NCI-H69 (cell line): ENCODE measurements at regions not wholly inside any gene's neighbourhood (a gene's known extent, or its start where the extent isn't known, plus 50 kb on each side); places are given as distances from the start of the nearest gene placed in this dataset.

Experiments
- DNase-seq: peaks from one replicate; lab custom pipeline; 2025; lab: John Stamatoyannopoulos, UW

GRCh38 chr3:144295613-144296012, 324.0 kb downstream of the DIPK2A start:
- DNase-seq: no peak

- no peak for DNase-seq
These were observed 325.2 kb downstream of the DIPK2A start for GRCh38 chr3:144296808-144297207.

GRCh38 chr3:144301863-144302262, 330.2 kb downstream of the DIPK2A start:
- no peak for DNase-seq

- no peak for DNase-seq
These were observed 336.3 kb downstream of the DIPK2A start for GRCh38 chr3:144307951-144308350.

GRCh38 chr3:144308396-144308795, 336.8 kb downstream of the DIPK2A start:
- no peak for DNase-seq

- no peak for DNase-seq
These were observed 341.1 kb downstream of the DIPK2A start for GRCh38 chr3:144312702-144313101.

GRCh38 chr3:144314946-144315345, 343.3 kb downstream of the DIPK2A start:
- DNase-seq: no peak

GRCh38 chr3:144317961-144318360, 346.3 kb downstream of the DIPK2A start:
- no peak for DNase-seq

- peak; percentile 60 for DNase-seq
These were observed 352.5 kb downstream of the DIPK2A start for GRCh38 chr3:144324076-144324475.

- DNase-seq: no peak
These were observed 361.2 kb downstream of the DIPK2A start for GRCh38 chr3:144332868-144333267.

- no peak for DNase-seq
These were observed 369.8 kb downstream of the DIPK2A start for GRCh38 chr3:144341471-144341870.

- DNase-seq: no peak
These were observed 371.7 kb downstream of the DIPK2A start for GRCh38 chr3:144343343-144343742.

GRCh38 chr3:144343777-144344176, 372.2 kb downstream of the DIPK2A start:
- DNase-seq: no peak

GRCh38 chr3:144344925-144345548, 373.4 kb downstream of the DIPK2A start:
- no peak for DNase-seq

- peak; percentile 17 for DNase-seq
These were observed 378.5 kb downstream of the DIPK2A start for GRCh38 chr3:144350125-144350524.

- no peak for DNase-seq
These were observed 379.4 kb downstream of the DIPK2A start for GRCh38 chr3:144351011-144351410.

GRCh38 chr3:144351773-144352365, 380.2 kb downstream of the DIPK2A start:
- no peak for DNase-seq

GRCh38 chr3:144358191-144358590, 386.6 kb downstream of the DIPK2A start:
- DNase-seq: no peak

- no peak for DNase-seq
These were observed 389.4 kb downstream of the DIPK2A start for GRCh38 chr3:144361002-144361401.

GRCh38 chr3:144362126-144362525, 390.5 kb downstream of the DIPK2A start:
- DNase-seq: peak; percentile 40

- DNase-seq: no peak
These were observed 392.2 kb downstream of the DIPK2A start for GRCh38 chr3:144363856-144364255.

GRCh38 chr3:144364737-144365136, 393.1 kb downstream of the DIPK2A start:
- DNase-seq: no peak

GRCh38 chr3:144369129-144369879, 397.7 kb downstream of the DIPK2A start:
- peak; percentile 80 for DNase-seq
